NCI-H2029 (cell line): ENCODE measurements at regions not wholly inside any gene's neighbourhood (a gene's known extent, or its start where the extent isn't known, plus 50 kb on each side); places are given as distances from the start of the nearest gene placed in this dataset.

Experiments used
- DNase-seq: peaks from one replicate; lab custom pipeline; 2025; lab: John Stamatoyannopoulos, UW

GRCh38 chr1:117678246-117678977 lies 72.6 kb downstream of the TENT5C start:
- DNase-seq, result no peak

- no peak for DNase-seq
These were observed 73.5 kb downstream of the TENT5C start for GRCh38 chr1:117679299-117679698.

- DNase-seq, result no peak
These were observed 74.0 kb downstream of the TENT5C start for GRCh38 chr1:117679868-117680267.

- DNase-seq, result no peak
These were observed 74.6 kb downstream of the TENT5C start for GRCh38 chr1:117680316-117681002.

GRCh38 chr1:117681093-117681900 lies 75.4 kb downstream of the TENT5C start:
- no peak for DNase-seq

- DNase-seq, result no peak
These were observed 76.0 kb downstream of the TENT5C start for GRCh38 chr1:117681901-117682250.

- DNase-seq, result no peak
These were observed 76.5 kb downstream of the TENT5C start for GRCh38 chr1:117682372-117682771.

- DNase-seq, result no peak
These were observed 77.9 kb downstream of the TENT5C start for GRCh38 chr1:117683571-117684285.

- no peak for DNase-seq
These were observed 80.3 kb downstream of the TENT5C start for GRCh38 chr1:117685936-117686806.

GRCh38 chr1:117686907-117687306 lies 81.1 kb downstream of the TENT5C start:
- no peak for DNase-seq

GRCh38 chr1:117689997-117690625 lies 84.3 kb downstream of the TENT5C start:
- no peak for DNase-seq

GRCh38 chr1:117691942-117692341 lies 86.1 kb downstream of the TENT5C start:
- no peak for DNase-seq

GRCh38 chr1:117694543-117694942 lies 88.7 kb downstream of the TENT5C start:
- no peak for DNase-seq

GRCh38 chr1:117695796-117696490 lies 90.1 kb downstream of the TENT5C start:
- DNase-seq, result no peak

- no peak for DNase-seq
These were observed 90.7 kb downstream of the TENT5C start for GRCh38 chr1:117696561-117696960.

- no peak for DNase-seq
These were observed 91.5 kb downstream of the TENT5C start for GRCh38 chr1:117697220-117697781.

- no peak for DNase-seq
These were observed 92.7 kb downstream of the TENT5C start for GRCh38 chr1:117698398-117699160.

GRCh38 chr1:117699953-117700352 lies 94.1 kb downstream of the TENT5C start:
- no peak for DNase-seq

GRCh38 chr1:117702654-117703053 lies 96.8 kb downstream of the TENT5C start:
- DNase-seq, result no peak
